ENCODE measurements at regions not wholly inside any gene's neighbourhood (a gene's known extent, or its start where the extent isn't known, plus 50 kb on each side); places are given as distances from the start of the nearest gene placed in this dataset.

GRCh38 chr21:18951271-18952038 is 547.9 kb upstream of the TMPRSS15 start:
- no peak for DNase-seq (ENCODE audit: low read depth, low spot score)

DNA sequence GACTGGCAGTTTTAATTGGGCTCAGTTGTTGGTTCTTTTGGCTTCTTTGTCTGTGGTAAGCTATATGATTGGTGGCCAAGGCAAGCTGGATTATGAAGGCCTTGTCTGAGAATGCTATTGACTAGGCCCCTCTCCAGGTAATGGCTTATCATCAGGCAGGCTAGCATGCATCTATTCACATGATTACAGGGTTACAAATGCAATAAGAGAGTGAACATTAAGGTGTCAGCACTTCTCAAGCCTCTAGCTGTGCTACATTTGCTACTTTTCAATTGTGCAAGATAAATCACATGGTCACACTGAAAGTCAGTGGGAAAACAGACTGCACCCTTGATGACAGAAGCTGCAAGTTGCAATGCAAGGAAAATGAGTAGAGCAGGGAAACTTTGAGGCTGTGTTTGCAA is 550.9 kb upstream of the TMPRSS15 start:
- DNase-seq (ENCODE audit: low read depth, low spot score) = no peak

DNA sequence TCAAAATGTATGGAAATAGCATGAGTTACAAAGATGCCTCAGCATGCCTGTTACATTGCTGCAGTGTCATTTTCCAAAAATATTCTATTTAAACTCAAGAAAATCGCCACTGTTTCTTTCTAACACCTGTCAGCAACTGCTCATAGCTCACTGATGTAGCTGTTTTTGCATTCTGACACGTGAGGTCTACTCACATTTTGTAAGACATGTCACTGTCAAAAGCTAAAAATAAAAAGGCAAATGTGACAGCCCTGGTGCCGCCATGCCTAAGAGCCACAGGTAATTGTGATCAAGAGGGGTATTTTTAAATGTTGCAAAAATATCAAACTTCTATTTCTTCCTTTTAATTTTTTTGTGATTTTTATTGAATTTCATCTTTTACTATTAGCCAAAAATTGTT is 556.2 kb upstream of the TMPRSS15 start:
- DNase-seq (ENCODE audit: low read depth, low spot score) = no peak

- no peak for DNase-seq (ENCODE audit: low read depth, low spot score)
These were observed 556.7 kb upstream of the TMPRSS15 start for GRCh38 chr21:18960306-18960705.

DNA sequence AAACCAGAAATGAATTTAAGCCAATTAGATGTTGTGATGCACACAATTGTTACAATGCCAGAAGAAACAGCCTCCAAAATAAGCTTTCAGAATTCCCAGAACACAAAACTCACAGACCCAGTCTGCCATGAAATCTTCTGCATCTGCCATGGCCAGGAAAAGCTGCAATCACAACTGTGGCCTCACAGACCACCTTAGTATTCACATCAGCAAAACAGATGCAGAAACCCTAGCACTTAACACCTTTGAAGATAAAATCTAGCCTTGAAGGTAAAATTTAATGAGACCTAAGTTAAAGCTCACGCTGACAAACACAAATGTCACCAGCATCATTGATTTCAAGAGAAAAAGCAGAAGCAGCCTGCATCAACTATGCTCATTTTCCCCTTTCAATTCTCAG is 566.8 kb upstream of the TMPRSS15 start:
- no peak for DNase-seq (ENCODE audit: low read depth, low spot score)

GRCh38 chr21:18970941-18971340 is 567.4 kb upstream of the TMPRSS15 start:
- no peak for DNase-seq (ENCODE audit: low read depth, low spot score)

DNA sequence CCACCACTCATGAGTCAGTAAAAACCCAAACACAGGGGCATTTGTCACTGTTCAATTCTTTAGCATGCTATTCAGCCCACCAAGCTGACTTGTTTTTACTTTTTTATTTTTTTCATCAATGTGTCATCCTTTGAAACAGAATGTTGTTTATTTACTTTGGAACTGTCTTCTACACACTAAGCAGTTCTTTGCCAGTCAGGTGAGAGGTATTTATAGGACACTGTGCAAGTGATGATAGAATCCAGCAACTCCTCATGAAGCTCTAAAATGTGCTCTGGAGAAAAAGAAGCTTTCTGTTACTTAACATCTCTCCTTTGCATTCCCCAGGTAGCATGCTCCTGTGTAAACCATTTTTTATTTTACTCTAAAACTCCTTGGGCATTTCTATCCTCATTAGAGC is 582.0 kb upstream of the TMPRSS15 start:
- DNase-seq (ENCODE audit: low read depth, low spot score) = no peak

DNA sequence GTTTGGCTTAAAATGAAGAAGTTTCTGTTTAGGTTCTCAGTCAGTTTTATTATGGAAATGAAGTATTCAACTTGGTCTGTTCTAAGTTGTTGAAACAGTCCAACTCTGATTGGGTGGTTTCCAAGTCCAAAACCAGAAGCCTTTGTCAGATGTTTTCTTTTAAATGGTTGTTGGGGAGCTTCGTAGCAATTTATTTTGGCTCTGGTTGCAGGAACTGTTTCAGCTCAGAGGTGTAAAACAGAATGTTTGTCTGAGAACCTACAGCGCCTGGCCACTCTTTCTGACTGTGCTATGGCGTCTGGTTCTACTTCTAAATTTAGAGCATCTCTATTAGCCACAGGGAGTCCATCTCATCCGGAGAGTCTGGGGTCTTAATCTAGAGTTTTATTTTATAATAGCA is 582.6 kb upstream of the TMPRSS15 start:
- no peak for DNase-seq (ENCODE audit: low read depth, low spot score)

DNA sequence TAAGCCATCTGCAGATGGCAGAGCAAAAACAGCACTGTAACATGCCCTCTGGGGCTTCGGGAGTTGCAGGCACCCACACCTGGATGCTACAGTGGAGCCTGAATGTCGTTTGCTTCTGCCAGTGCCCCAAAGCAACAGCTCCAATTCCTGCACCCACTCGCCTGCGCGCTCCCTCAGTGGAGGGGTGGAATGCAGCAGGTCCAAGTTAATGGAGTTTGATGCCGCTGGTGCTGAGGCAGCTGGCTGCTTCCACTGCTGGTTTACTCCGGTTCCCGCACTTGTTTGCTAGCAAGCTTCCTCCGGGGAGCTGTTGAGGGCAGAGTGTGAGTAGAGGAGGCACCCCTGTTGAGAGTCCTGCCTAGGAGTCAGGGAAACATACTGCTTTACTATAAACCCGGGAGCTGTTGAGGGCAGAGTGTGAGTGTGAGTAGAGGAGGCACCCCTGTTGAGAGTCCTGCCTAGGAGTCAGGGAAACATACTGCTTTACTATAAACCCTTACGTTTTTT is 584.0 kb upstream of the TMPRSS15 start:
- DNase-seq (ENCODE audit: low read depth, low spot score) = no peak

GRCh38 chr21:18989953-18990495 is 586.4 kb upstream of the TMPRSS15 start:
- no peak for DNase-seq (ENCODE audit: low read depth, low spot score)

- DNase-seq (ENCODE audit: low read depth, low spot score) = no peak
These were observed 588.3 kb upstream of the TMPRSS15 start for GRCh38 chr21:18991846-18992245.

GRCh38 chr21:19010251-19010650 is 606.7 kb upstream of the TMPRSS15 start:
- DNase-seq (ENCODE audit: low read depth, low spot score) = no peak

GRCh38 chr21:19010996-19011395 is 607.4 kb upstream of the TMPRSS15 start:
- no peak for DNase-seq (ENCODE audit: low read depth, low spot score)

DNA sequence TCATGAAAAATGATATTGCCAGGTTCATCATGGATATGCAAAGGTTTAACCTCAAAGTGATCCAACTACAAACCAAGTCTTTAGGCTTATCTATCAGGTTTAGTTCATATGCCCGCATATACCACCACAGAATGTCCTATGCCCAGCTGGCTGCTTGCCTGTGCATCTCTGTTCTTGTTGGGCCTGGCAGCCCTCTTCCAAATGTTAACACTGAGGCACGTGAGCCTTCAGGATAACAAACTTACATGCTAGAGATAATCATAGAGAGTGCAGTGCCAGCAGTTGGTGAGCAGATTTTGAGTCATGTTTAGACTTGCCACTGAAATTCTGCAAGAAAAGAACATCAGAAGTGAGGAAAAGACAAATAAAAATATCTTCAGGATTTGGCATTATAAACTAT is 607.9 kb upstream of the TMPRSS15 start:
- no peak for DNase-seq (ENCODE audit: low read depth, low spot score)

DNA sequence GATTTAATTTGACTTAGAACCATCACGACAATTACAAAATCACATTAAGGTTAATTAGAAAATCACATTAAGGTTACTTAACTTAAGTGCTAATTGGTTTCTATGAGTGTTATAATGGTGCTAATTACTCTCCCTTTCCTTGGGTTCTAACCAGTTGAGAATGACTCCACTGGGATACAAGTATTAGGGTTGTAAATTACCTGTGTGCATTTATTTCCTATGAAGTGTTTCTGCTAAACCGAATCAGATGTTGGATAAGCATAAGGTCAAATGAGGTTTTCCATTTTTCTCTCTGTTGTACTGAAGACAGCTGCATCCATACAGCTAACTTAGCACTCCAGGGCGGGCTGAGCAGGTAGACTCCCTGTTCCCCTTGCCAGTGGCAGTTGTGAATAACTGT is 610.3 kb upstream of the TMPRSS15 start:
- no peak for DNase-seq (ENCODE audit: low read depth, low spot score)

- DNase-seq (ENCODE audit: low read depth, low spot score) = no peak
These were observed 614.9 kb upstream of the TMPRSS15 start for GRCh38 chr21:19018529-19018928.

DNA sequence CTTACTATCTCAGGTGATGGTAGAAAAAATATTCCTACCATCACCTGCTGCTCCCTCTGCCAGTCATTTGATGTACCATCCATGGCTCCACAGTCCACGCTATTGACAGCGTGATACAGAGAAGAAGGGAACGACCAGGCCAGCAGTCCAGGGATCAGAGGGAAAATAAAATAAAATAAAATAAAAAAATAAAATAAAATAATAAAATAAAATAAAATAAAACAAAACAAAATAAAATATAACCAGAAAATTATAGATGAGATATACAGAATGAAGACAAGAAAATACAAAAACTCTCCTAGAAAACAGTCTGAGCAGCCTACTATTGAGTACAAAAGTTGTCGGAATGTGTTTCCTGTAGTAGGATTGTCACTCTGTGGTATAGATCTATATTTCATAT is 619.4 kb upstream of the TMPRSS15 start:
- DNase-seq (ENCODE audit: low read depth, low spot score) = no peak

DNA sequence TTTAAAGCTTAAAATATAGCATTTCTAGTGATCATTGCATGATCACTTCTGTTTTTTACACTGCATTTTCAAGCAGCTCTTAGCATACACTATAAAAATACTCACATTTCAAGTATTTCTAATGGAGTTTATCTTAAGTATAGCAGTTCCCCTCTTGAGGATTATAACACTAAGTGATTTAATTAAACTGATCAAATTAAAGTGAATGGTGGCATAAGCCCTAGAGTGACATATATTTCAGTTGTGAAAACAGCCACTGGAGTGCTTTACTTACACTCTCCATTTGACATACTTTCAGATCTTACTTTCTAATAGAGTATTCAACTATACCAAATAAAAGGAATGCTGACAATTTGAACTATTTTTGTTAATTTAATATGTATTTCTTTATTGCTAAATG is 623.3 kb upstream of the TMPRSS15 start:
- no peak for DNase-seq (ENCODE audit: low read depth, low spot score)

- no peak for DNase-seq (ENCODE audit: low read depth, low spot score)
These were observed 626.2 kb upstream of the TMPRSS15 start for GRCh38 chr21:19029816-19030215.

DNA sequence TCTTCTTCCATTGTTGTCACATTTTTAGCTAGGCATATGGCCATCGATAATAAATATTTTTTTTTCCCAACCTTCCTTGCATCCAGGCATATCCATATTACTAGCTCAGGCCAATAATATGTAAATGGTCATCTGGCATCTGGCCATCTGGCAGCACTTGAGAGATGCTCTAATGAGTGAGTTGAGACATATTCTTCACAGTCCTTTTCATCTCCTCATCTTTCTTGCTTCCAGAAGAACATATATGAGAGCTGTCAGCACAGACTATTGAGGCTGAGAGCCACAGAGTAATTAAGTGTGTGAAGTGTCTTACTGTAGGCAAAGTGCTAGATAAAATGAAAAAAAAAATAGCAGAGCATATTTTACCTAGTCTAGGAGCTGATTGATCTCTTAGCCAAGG is 628.4 kb upstream of the TMPRSS15 start:
- DNase-seq (ENCODE audit: low read depth, low spot score) = no peak

- DNase-seq (ENCODE audit: low read depth, low spot score) = no peak
These were observed 630.5 kb upstream of the TMPRSS15 start for GRCh38 chr21:19034041-19034440.

DNA sequence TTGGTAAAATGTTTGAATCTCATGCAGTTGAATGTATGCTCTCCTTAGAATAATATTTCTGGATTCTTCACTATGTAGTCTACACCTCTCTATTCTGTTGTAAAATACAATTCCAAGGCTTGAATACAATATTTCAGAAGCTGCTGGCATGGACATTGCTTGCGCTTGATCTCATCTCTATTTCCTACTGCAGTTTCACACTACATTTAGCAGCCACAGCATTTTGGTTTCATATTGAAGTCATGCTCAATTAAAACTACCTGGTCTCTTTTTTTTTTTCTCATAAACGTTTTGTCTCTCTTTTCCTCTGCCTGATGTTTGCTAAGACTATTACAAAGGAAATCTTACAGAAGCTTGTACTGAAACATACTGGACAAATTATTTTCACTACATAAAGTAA is 631.0 kb upstream of the TMPRSS15 start:
- no peak for DNase-seq (ENCODE audit: low read depth, low spot score)

- DNase-seq (ENCODE audit: low read depth, low spot score) = no peak
These were observed 642.3 kb upstream of the TMPRSS15 start for GRCh38 chr21:19045876-19046275.
